IMR-90 (cell line): ENCODE measurements at regions not wholly inside any gene's neighbourhood (a gene's known extent, or its start where the extent isn't known, plus 50 kb on each side); places are given as distances from the start of the nearest gene placed in this dataset.

Source experiments
- ATAC-seq: fragments of 200-7000 bp; cut with Tn5 transposase; 2 replicates; pipeline ENCODE4 v1.9.1; 2020; ENCODE audit warnings: low read depth, mild to moderate bottlenecking, moderate library complexity
- BruUV-seq: library from RNA; stranded (reverse); fragments of 400-500 nt; replicated peaks from 2 replicates; lab custom pipeline; 2021; lab: Mats Ljungman, UMichigan
- CTCF ChIA-PET: fragments of 300-600 bp; formaldehyde crosslinking; extraction: SDS; loops from one replicate; lab custom pipeline; 2021; ENCODE audit warnings: antibody characterized with exemption; lab: Yijun Ruan, JAX
- POLR2A ChIA-PET: fragments of 300-600 bp; sonication (Branson Sonifier 250); formaldehyde crosslinking; loops from one replicate; lab custom pipeline; 2022; ENCODE audit warnings: antibody characterized with exemption; ENCODE audit not compliant: unreplicated experiment; lab: Charles Lee
- DNase-seq: peaks from one replicate; pipeline ENCODE4 v3.0.0; 2013
- H2AFZ ChIP-seq: replicated peaks from 2 replicates; pipeline ENCODE3; 2013; ENCODE audit warnings: low read length, mild to moderate bottlenecking; ENCODE audit not compliant: poor library complexity
- H2AK5ac ChIP-seq: 2 replicates; pipeline ENCODE4 v1.6.1; 2013; ENCODE audit warnings: low read depth, low read length, inconsistent platforms
- H2AK9ac ChIP-seq: replicated peaks from 2 replicates; pipeline ENCODE3; 2013; ENCODE audit warnings: mild to moderate bottlenecking, low read depth, low read length, moderate library complexity; ENCODE audit not compliant: poor library complexity
- H2BK120ac ChIP-seq: 2 replicates; pipeline ENCODE4 v1.6.1; 2013; ENCODE audit warnings: low read depth, low read length, inconsistent platforms
- H2BK15ac ChIP-seq: 3 replicates; pipeline ENCODE4 v1.6.1; 2013; ENCODE audit warnings: low read depth, low read length, inconsistent platforms
- H2BK20ac ChIP-seq: 2 replicates; pipeline ENCODE4 v1.6.1; 2013; ENCODE audit warnings: low read depth, mild to moderate bottlenecking, inconsistent platforms, low read length, moderate library complexity
- H2BK5ac ChIP-seq: 2 replicates; pipeline ENCODE4 v1.6.1; 2013; ENCODE audit warnings: mild to moderate bottlenecking, low read depth, low read length, inconsistent platforms; ENCODE audit not compliant: poor library complexity, severe bottlenecking
- H3K14ac ChIP-seq: replicated peaks from 2 replicates; pipeline ENCODE4 v1.6.1; 2013; ENCODE audit warnings: low read depth, low read length, inconsistent platforms
- H3K18ac ChIP-seq: 2 replicates; pipeline ENCODE4 v1.6.1; 2013; ENCODE audit warnings: low read depth, low read length, control low read depth
- H3K23ac ChIP-seq: 2 replicates; pipeline ENCODE4 v1.6.1; 2013; ENCODE audit warnings: low read depth, low read length, inconsistent platforms
- H3K27ac ChIP-seq: 2 replicates; pipeline ENCODE4 v1.5.1; 2013; ENCODE audit warnings: mild to moderate bottlenecking, control low read depth, low read length; ENCODE audit not compliant: insufficient read depth
- H3K27me3 ChIP-seq: 2 replicates; pipeline ENCODE4 v1.6.1; 2013; ENCODE audit warnings: low read length; ENCODE audit not compliant: control insufficient read depth, insufficient read depth
- H3K36me3 ChIP-seq: 2 replicates; pipeline ENCODE4 v1.6.1; 2013; ENCODE audit warnings: low read length, mixed read lengths; ENCODE audit not compliant: control insufficient read depth, insufficient read depth
- H3K4ac ChIP-seq: 2 replicates; pipeline ENCODE4 v1.6.1; 2013; ENCODE audit warnings: low read depth, low read length, inconsistent platforms
- H3K4me1 ChIP-seq: 2 replicates; pipeline ENCODE4 v1.6.1; 2013; ENCODE audit warnings: low read length, mixed read lengths; ENCODE audit not compliant: control insufficient read depth, insufficient read depth
- H3K4me2 ChIP-seq: 2 replicates; pipeline ENCODE4 v1.6.1; 2013; ENCODE audit warnings: low read depth, mild to moderate bottlenecking, control low read depth, low read length, moderate library complexity
- H3K4me3 ChIP-seq: 2 replicates; pipeline ENCODE4 v1.5.1; 2013; ENCODE audit warnings: low read depth, mild to moderate bottlenecking, control low read depth, low read length, moderate library complexity; ENCODE audit not compliant: insufficient read depth
- H3K56ac ChIP-seq: 2 replicates; pipeline ENCODE4 v1.6.1; 2013; ENCODE audit warnings: low read length, inconsistent platforms; ENCODE audit not compliant: insufficient read depth; ENCODE audit errors: extremely low read depth
- H3K79me1 ChIP-seq, 2 experiments: 2 replicates each; pipeline ENCODE4 v1.6.1; 2013; ENCODE audit warnings: low read length in 2 of 2, inconsistent platforms in 1 of 2, low read depth in 1 of 2
- H3K9ac ChIP-seq: 2 replicates; pipeline ENCODE4 v1.6.1; 2013; ENCODE audit warnings: low read depth, low read length, control low read depth
- H3K9me1 ChIP-seq: 2 replicates; pipeline ENCODE4 v1.6.1; 2013; ENCODE audit warnings: low read length, inconsistent platforms; ENCODE audit not compliant: insufficient read depth
- H3K9me3 ChIP-seq: 2 replicates; pipeline ENCODE4 v1.6.1; 2013; ENCODE audit warnings: low read length; ENCODE audit not compliant: control insufficient read depth, insufficient read depth
- H4K20me1 ChIP-seq: 2 replicates; pipeline ENCODE4 v1.6.1; 2013; ENCODE audit warnings: low read length, inconsistent platforms; ENCODE audit not compliant: insufficient read depth
- H4K5ac ChIP-seq: 2 replicates; pipeline ENCODE4 v1.6.1; 2013; ENCODE audit warnings: mild to moderate bottlenecking, low read depth, low read length, control low read depth
- H4K8ac ChIP-seq, 2 experiments: 2 replicates each; pipeline ENCODE4 v1.6.1; 2013; ENCODE audit warnings: low read depth in 2 of 2, low read length in 2 of 2, control low read depth in 1 of 2, inconsistent platforms in 1 of 2
- H4K91ac ChIP-seq: 2 replicates; pipeline ENCODE4 v1.6.1; 2013; ENCODE audit warnings: low read depth, low read length, inconsistent platforms; ENCODE audit not compliant: insufficient read depth
- CEBPB ChIP-seq: IDR thresholded peaks from 2 replicates; pipeline ENCODE4 v1.6.1; 2012; ENCODE audit warnings: low read depth, low read length, improper control_type of control experiment
- CHD1 ChIP-seq: IDR thresholded peaks from 2 replicates; pipeline ENCODE4 v1.6.1; 2012; ENCODE audit warnings: low read depth, low read length, improper control_type of control experiment
- CTCF ChIP-seq: conservative IDR thresholded peaks from 2 replicates; pipeline ENCODE4 v1.5.1; 2012; ENCODE audit warnings: mild to moderate bottlenecking, low read depth, low read length, improper control_type of control experiment
- ELK1 ChIP-seq: fragments of 150-350 bp; IDR thresholded peaks from 2 replicates; pipeline ENCODE4 v1.6.1; 2016; ENCODE audit warnings: low read depth, mild to moderate bottlenecking, low read length, moderate library complexity, borderline replicate concordance
- FOS ChIP-seq: fragments of 150-350 bp; IDR thresholded peaks from 2 replicates; pipeline ENCODE4 v1.6.1; 2016; ENCODE audit warnings: low read depth, low read length
- MAZ ChIP-seq: IDR thresholded peaks from 2 replicates; pipeline ENCODE4 v1.6.1; 2012; ENCODE audit warnings: low read depth, mild to moderate bottlenecking, low read length, improper control_type of control experiment, moderate library complexity, borderline replicate concordance
- POLR2A ChIP-seq: IDR thresholded peaks from 2 replicates; pipeline ENCODE4 v1.6.1; 2012; ENCODE audit warnings: mild to moderate bottlenecking, low read depth, low read length
- RAD21 ChIP-seq: IDR thresholded peaks from 2 replicates; pipeline ENCODE4 v1.6.1; 2012; ENCODE audit warnings: low read length, improper control_type of control experiment
- RCOR1 ChIP-seq: IDR thresholded peaks from 2 replicates; pipeline ENCODE4 v1.6.1; 2012; ENCODE audit warnings: mild to moderate bottlenecking, low read length, improper control_type of control experiment; ENCODE audit not compliant: insufficient replicate concordance
- RFX5 ChIP-seq: IDR thresholded peaks from 2 replicates; pipeline ENCODE4 v1.8.0; 2012; ENCODE audit warnings: low read depth, mild to moderate bottlenecking, low read length, moderate library complexity
- SMC3 ChIP-seq: fragments of 150-350 bp; IDR thresholded peaks from 2 replicates; pipeline ENCODE4 v1.6.1; 2016; ENCODE audit warnings: low read depth, mild to moderate bottlenecking, antibody characterized with exemption, low read length, moderate library complexity
- USF2 ChIP-seq: fragments of 150-350 bp; IDR thresholded peaks from 2 replicates; pipeline ENCODE4 v1.6.1; 2017; ENCODE audit warnings: mild to moderate bottlenecking, antibody characterized with exemption, low read length, low read depth
- WGBS, 2 experiments: methylation state at CpG; one replicate each; pipeline versions ENCODE4 v1.1.5 to v1.1.7; 2013; ENCODE audit warnings: missing lambda C conversion rate in 2 of 2; ENCODE audit not compliant: insufficient read length in 1 of 2; ENCODE audit errors: extremely low coverage in 2 of 2; 5-methylcytosine and 5-hydroxymethylcytosine counted together
- dilution Hi-C: fragments of 300-500 bp; cut with HindIII; formaldehyde crosslinking; loops from one replicate; pipeline ENCODE4 v1.14.3; 2018; ENCODE audit warnings: low sequenced_read_pairs; ENCODE audit not compliant: unreplicated experiment
- in situ Hi-C: fragments of 300-500 bp; cut with MboI; formaldehyde crosslinking; loops from 3 replicates; pipeline ENCODE4 v1.14.3; 2019; ENCODE audit warnings: low sequenced_read_pairs, inconsistent platforms, mixed read lengths
- intact Hi-C: fragments of 100-400 bp; cut with micrococcal nuclease; formaldehyde crosslinking; loops from 2 replicates; pipeline ENCODE4 v1.10.0; 2022

- Histone ChIP-seq H2BK120ac (no peak overlapping the region), H3K4ac (no peak overlapping the region), H3K79me1 (no peaks in the 10 kb centered on the region), H2AK5ac (no peak overlapping the region), H3K27ac (no peak overlapping the region), H3K56ac (no peak overlapping the region), H2BK15ac (no peak overlapping the region), H3K23ac (no peak overlapping the region), H3K9me1 (no peaks in the 10 kb centered on the region), H3K9me3 (peaks cover 3% of the 10 kb centered on the region; the same call in 1 of the 2 replicates), H2BK5ac (no peak overlapping the region), H3K14ac (no peak overlapping the region), H3K4me3 (no peak overlapping the region), H4K91ac (no peak overlapping the region), H4K8ac (no peak overlapping the region), H3K4me1 (no peaks in the 10 kb centered on the region), H3K4me2 (no peak overlapping the region), H2AFZ (no peak overlapping the region), H2AK9ac (no peak overlapping the region), H4K5ac (no peak overlapping the region), H3K18ac (no peak overlapping the region), H4K20me1 (no peaks in the 10 kb centered on the region), H3K36me3 (no peaks in the 10 kb centered on the region), H3K9ac (no peak overlapping the region), H3K27me3 (no peaks in the 10 kb centered on the region), H2BK20ac (no peak overlapping the region)
- ATAC-seq (no peak), DNase-seq (no peak)
- no CpG with 5 or more reads among the region's 1 CpG for WGBS, 2 experiments
- ChIA-PET CTCF (no interaction called here), POLR2A (no interaction called here)
- intact Hi-C loops, result loop anchor here (10.0 kb wide), 1 partner anchor 1587 kb away; no protein-coding TSS in a partner anchor
- BruUV-seq, result no TSS peak
- dilution Hi-C loops, result no loop called here
- TF ChIP-seq SMC3 (no peak), RFX5 (no peak), RAD21 (no peak), MAZ (no peak), RCOR1 (no peak), CHD1 (no peak), CEBPB (no peak), FOS (no peak), POLR2A (no peak), ELK1 (no peak), CTCF (no peak), USF2 (no peak)
- in situ Hi-C loops, result no loop called here
Observed at GRCh38 chr4:35217331-35217730, 1027.0 kb downstream of the ARAP2 start.
